Liver (tissue), 2 donors: ENCODE measurements at regions not wholly inside any gene's neighbourhood (a gene's known extent, or its start where the extent isn't known, plus 50 kb on each side); places are given as distances from the start of the nearest gene placed in this dataset.

ENCODE experiments used
- TF ChIP-seq, protein P1 (sequence below): fragments of 150-350 bp; IDR thresholded peaks from 2 replicates; pipeline ENCODE4 v1.5.1; 2017; ENCODE audit warnings: improper control_type of control experiment, low read depth, low read length; ENCODE audit not compliant: missing input control
- TF ChIP-seq, protein P2 (sequence below): IDR thresholded peaks from 2 replicates; pipeline ENCODE4 v1.6.1; 2016; ENCODE audit warnings: antibody characterized with exemption, mild to moderate bottlenecking
- donor health status: healthy.

DNA sequence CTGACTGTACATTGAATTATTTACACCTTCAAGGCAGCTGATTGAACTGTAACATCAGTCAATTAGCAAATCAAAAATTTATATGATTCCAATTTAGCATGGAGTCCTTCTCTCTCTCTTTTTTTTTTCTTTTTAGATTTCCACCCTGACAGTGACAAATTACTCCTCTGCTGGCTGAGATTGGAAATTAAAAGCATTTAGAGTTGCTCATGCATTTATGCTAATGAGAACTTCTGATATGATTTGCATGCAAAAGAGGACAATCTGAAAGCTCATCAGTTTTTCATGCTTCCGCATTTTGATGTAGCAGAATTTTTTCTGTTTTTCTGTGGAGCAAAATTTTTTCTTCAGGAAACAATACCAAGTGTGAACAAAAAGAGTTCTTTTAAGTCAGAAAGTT lies 130.5 kb upstream of the NOX3 start:
- TF ChIP-seq, protein P1, sequence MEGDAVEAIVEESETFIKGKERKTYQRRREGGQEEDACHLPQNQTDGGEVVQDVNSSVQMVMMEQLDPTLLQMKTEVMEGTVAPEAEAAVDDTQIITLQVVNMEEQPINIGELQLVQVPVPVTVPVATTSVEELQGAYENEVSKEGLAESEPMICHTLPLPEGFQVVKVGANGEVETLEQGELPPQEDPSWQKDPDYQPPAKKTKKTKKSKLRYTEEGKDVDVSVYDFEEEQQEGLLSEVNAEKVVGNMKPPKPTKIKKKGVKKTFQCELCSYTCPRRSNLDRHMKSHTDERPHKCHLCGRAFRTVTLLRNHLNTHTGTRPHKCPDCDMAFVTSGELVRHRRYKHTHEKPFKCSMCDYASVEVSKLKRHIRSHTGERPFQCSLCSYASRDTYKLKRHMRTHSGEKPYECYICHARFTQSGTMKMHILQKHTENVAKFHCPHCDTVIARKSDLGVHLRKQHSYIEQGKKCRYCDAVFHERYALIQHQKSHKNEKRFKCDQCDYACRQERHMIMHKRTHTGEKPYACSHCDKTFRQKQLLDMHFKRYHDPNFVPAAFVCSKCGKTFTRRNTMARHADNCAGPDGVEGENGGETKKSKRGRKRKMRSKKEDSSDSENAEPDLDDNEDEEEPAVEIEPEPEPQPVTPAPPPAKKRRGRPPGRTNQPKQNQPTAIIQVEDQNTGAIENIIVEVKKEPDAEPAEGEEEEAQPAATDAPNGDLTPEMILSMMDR: no peak
- TF ChIP-seq, protein P2, sequence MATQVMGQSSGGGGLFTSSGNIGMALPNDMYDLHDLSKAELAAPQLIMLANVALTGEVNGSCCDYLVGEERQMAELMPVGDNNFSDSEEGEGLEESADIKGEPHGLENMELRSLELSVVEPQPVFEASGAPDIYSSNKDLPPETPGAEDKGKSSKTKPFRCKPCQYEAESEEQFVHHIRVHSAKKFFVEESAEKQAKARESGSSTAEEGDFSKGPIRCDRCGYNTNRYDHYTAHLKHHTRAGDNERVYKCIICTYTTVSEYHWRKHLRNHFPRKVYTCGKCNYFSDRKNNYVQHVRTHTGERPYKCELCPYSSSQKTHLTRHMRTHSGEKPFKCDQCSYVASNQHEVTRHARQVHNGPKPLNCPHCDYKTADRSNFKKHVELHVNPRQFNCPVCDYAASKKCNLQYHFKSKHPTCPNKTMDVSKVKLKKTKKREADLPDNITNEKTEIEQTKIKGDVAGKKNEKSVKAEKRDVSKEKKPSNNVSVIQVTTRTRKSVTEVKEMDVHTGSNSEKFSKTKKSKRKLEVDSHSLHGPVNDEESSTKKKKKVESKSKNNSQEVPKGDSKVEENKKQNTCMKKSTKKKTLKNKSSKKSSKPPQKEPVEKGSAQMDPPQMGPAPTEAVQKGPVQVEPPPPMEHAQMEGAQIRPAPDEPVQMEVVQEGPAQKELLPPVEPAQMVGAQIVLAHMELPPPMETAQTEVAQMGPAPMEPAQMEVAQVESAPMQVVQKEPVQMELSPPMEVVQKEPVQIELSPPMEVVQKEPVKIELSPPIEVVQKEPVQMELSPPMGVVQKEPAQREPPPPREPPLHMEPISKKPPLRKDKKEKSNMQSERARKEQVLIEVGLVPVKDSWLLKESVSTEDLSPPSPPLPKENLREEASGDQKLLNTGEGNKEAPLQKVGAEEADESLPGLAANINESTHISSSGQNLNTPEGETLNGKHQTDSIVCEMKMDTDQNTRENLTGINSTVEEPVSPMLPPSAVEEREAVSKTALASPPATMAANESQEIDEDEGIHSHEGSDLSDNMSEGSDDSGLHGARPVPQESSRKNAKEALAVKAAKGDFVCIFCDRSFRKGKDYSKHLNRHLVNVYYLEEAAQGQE: no peak
